Fibroblast of the aortic adventitia (primary cell): ENCODE measurements at regions not wholly inside any gene's neighbourhood (a gene's known extent, or its start where the extent isn't known, plus 50 kb on each side); places are given as distances from the start of the nearest gene placed in this dataset.
A peak's percentile ranks its signal among the peaks of the same experiment; 100 is the strongest.

Experiments
- DNase-seq: peaks from one replicate; pipeline ENCODE4 v3.0.0-alpha.2; 2010; ENCODE audit warnings: low read depth
- H3K4me3 ChIP-seq: 2 replicates; pipeline ENCODE4 v1.5.1; 2011; ENCODE audit warnings: low read depth, mild to moderate bottlenecking, control low read depth, low read length, moderate library complexity
- CTCF ChIP-seq: IDR thresholded peaks from 2 replicates; pipeline ENCODE4 v1.5.1; 2011; ENCODE audit warnings: mild to moderate bottlenecking, low read length, control low read depth, inconsistent platforms; ENCODE audit not compliant: insufficient read depth

GRCh38 chr12:66035288-66035966 lies 95.1 kb downstream of the LLPH start:
- DNase-seq, result peak; percentile 77
- H3K4me3 ChIP-seq, result no peak overlapping the region
- TF ChIP-seq CTCF, result peak; percentile 39

- H3K4me3 ChIP-seq, result no peak overlapping the region
- DNase-seq, result no peak
- TF ChIP-seq CTCF, result no peak
Measured at GRCh38 chr12:66033151-66033550, 97.4 kb downstream of the LLPH start.

GRCh38 chr12:66032739-66033138 lies 97.8 kb downstream of the LLPH start:
- no peak for TF ChIP-seq CTCF
- H3K4me3 ChIP-seq, result no peak overlapping the region
- no peak for DNase-seq

GRCh38 chr12:66030217-66030781 lies 100.3 kb downstream of the LLPH start:
- no peak overlapping the region for H3K4me3 ChIP-seq
- DNase-seq, result no peak
- no peak for TF ChIP-seq CTCF

- TF ChIP-seq CTCF, result no peak
- H3K4me3 ChIP-seq, result no peak overlapping the region
Measured at GRCh38 chr12:66028390-66028789, 102.2 kb downstream of the LLPH start.

GRCh38 chr12:66025477-66025876 lies 105.1 kb downstream of the LLPH start:
- H3K4me3 ChIP-seq, result no peak overlapping the region
- no peak for TF ChIP-seq CTCF
- DNase-seq, result peak; percentile 66

More at GRCh38 chr12:66028390-66028789, 102.2 kb downstream of the LLPH start:
- DNase-seq, result no peak
